ENCODE measurements at regions not wholly inside any gene's neighbourhood (a gene's known extent, or its start where the extent isn't known, plus 50 kb on each side); places are given as distances from the start of the nearest gene placed in this dataset.

DNA sequence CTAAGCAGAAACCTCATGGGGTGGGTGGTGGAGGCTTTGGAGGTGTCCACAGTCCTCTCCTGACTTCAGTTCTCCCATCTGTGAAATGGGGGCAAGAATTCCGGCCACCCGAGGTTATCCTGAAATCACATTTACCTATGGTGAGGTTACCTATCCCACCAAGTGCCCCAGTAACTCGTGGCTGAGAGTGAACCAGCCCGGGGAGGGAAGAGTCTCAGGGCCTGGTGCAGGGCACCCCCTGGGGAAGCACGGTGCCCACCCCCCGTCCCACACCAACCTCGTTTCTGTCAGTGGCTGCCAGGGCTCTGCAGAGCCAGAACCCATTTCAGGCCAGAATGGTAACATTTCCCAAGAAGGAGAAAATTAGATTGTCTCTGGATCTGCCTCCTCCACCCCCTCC, 83.7 kb upstream of the VSTM2B start:
- no peak overlapping the region for H2AK5ac ChIP-seq (ENCODE audit: low read depth, low read length)
- no peaks in the 10 kb centered on the region for H4K20me1 ChIP-seq (replicated peaks in 1 of 2; ENCODE audit: control insufficient read depth in 1 of 2, insufficient read depth in 2 of 2, low read length in 2 of 2)
- no peaks in the 10 kb centered on the region for H3K27me3 ChIP-seq (replicated peaks in 1 of 4; ENCODE audit: control insufficient read depth in 3 of 4, extremely low read depth in 1 of 4, insufficient read depth in 3 of 4, low read length in 3 of 4)
- no peak overlapping the region for H2BK20ac ChIP-seq (ENCODE audit: low read length)
- H3K9ac ChIP-seq (replicated peaks in 1 of 4; ENCODE audit: extremely low read depth in 1 of 4, low read depth in 3 of 4, low read length in 3 of 4) = no peak overlapping the region
- POLR2A ChIA-PET (ENCODE audit: partially characterized antibody) = no interaction called here
- H3K18ac ChIP-seq (ENCODE audit: extremely low read depth, low read length) = no peak overlapping the region
- peaks cover 5 to 17% of the 10 kb centered on the region in 2 experiments; a peak in 2 of 4 replicates for H3K9me3 ChIP-seq (ENCODE audit: insufficient read depth in 2 of 2, low read depth in 1 of 2, low read length in 1 of 2)
- H3K79me1 ChIP-seq (ENCODE audit: low read depth, low read length) = no peaks in the 10 kb centered on the region
- no peak overlapping the region for H4K91ac ChIP-seq (replicated peaks; ENCODE audit: insufficient read length, low read length)
- no peak overlapping the region for H3K56ac ChIP-seq (replicated peaks; ENCODE audit: insufficient read length, low read depth, low read length)
- H3K4me3 ChIP-seq (ENCODE audit: extremely low read depth in 1 of 4, insufficient read depth in 2 of 4, low read depth in 3 of 4, low read length in 4 of 4) = no peak overlapping the region
- H4K5ac ChIP-seq (ENCODE audit: insufficient read length, low read depth, low read length) = no peak overlapping the region
- no peak overlapping the region for H2BK12ac ChIP-seq (ENCODE audit: low read depth, low read length)
- H3K23me2 ChIP-seq (ENCODE audit: low read depth, low read length) = no peaks in the 10 kb centered on the region; the same call in 1 of the 2 replicates
- no peak overlapping the region for H2AFZ ChIP-seq (ENCODE audit: low read length)
- H3K36me3 ChIP-seq (ENCODE audit: control insufficient read depth in 2 of 4, insufficient read depth in 4 of 4, low read length in 3 of 4) = no peaks in the 10 kb centered on the region; a peak in 1 of 8 replicates
- no peaks in the 10 kb centered on the region for H3K4me1 ChIP-seq (replicated peaks in 1 of 4; ENCODE audit: control insufficient read depth in 3 of 4, insufficient read depth in 4 of 4, low read length in 3 of 4)
- no peak overlapping the region for H2BK5ac ChIP-seq (ENCODE audit: low read depth, low read length)
- no peak overlapping the region for H2BK15ac ChIP-seq (ENCODE audit: low read length)
- H4K8ac ChIP-seq (ENCODE audit: extremely low read depth, insufficient read depth, low read length) = no peak overlapping the region
- 92% methylated on average over 7 of the region's 7 CpGs; no CpG with 5 or more reads in 1 of the 2 experiments for WGBS, 2 experiments (ENCODE audit: extremely low coverage in 1 of 2, insufficient coverage in 1 of 2, insufficient read length in 1 of 2, insufficient replicate concordance in 2 of 2, low coverage in 1 of 2, low lambda C conversion rate in 2 of 2, missing lambda C conversion rate in 1 of 2)
- CTCF ChIA-PET (ENCODE audit: partially characterized antibody) = interaction anchor here (0.6 to 1.1 kb wide), 3 partner anchors 11 to 1601 kb away, joined by 3 to 5 read pairs (median 4); no protein-coding TSS in a partner anchor
- no peak overlapping the region for H3K4ac ChIP-seq (replicated peaks; ENCODE audit: insufficient read length, low read depth, low read length)
- H3K79me2 ChIP-seq (ENCODE audit: control insufficient read depth in 1 of 2, insufficient read depth in 2 of 2, low read length in 2 of 2) = no peaks in the 10 kb centered on the region
- no peak for FAIRE-seq
- no peak overlapping the region for H3K14ac ChIP-seq (ENCODE audit: insufficient read length)
- no peak overlapping the region for H3K23ac ChIP-seq (ENCODE audit: insufficient read length)
- DNase-seq (ENCODE audit: low read depth in 1 of 2, low spot score in 2 of 2) = no peak
- H2BK120ac ChIP-seq (replicated peaks; ENCODE audit: low read depth, low read length) = no peak overlapping the region
- no peak overlapping the region for H3K27ac ChIP-seq (ENCODE audit: low read depth, low read length)
- H3K4me2 ChIP-seq (ENCODE audit: insufficient read depth in 1 of 2, low read depth in 2 of 2, low read length in 2 of 2) = no peak overlapping the region
- TF ChIP-seq, protein P1, sequence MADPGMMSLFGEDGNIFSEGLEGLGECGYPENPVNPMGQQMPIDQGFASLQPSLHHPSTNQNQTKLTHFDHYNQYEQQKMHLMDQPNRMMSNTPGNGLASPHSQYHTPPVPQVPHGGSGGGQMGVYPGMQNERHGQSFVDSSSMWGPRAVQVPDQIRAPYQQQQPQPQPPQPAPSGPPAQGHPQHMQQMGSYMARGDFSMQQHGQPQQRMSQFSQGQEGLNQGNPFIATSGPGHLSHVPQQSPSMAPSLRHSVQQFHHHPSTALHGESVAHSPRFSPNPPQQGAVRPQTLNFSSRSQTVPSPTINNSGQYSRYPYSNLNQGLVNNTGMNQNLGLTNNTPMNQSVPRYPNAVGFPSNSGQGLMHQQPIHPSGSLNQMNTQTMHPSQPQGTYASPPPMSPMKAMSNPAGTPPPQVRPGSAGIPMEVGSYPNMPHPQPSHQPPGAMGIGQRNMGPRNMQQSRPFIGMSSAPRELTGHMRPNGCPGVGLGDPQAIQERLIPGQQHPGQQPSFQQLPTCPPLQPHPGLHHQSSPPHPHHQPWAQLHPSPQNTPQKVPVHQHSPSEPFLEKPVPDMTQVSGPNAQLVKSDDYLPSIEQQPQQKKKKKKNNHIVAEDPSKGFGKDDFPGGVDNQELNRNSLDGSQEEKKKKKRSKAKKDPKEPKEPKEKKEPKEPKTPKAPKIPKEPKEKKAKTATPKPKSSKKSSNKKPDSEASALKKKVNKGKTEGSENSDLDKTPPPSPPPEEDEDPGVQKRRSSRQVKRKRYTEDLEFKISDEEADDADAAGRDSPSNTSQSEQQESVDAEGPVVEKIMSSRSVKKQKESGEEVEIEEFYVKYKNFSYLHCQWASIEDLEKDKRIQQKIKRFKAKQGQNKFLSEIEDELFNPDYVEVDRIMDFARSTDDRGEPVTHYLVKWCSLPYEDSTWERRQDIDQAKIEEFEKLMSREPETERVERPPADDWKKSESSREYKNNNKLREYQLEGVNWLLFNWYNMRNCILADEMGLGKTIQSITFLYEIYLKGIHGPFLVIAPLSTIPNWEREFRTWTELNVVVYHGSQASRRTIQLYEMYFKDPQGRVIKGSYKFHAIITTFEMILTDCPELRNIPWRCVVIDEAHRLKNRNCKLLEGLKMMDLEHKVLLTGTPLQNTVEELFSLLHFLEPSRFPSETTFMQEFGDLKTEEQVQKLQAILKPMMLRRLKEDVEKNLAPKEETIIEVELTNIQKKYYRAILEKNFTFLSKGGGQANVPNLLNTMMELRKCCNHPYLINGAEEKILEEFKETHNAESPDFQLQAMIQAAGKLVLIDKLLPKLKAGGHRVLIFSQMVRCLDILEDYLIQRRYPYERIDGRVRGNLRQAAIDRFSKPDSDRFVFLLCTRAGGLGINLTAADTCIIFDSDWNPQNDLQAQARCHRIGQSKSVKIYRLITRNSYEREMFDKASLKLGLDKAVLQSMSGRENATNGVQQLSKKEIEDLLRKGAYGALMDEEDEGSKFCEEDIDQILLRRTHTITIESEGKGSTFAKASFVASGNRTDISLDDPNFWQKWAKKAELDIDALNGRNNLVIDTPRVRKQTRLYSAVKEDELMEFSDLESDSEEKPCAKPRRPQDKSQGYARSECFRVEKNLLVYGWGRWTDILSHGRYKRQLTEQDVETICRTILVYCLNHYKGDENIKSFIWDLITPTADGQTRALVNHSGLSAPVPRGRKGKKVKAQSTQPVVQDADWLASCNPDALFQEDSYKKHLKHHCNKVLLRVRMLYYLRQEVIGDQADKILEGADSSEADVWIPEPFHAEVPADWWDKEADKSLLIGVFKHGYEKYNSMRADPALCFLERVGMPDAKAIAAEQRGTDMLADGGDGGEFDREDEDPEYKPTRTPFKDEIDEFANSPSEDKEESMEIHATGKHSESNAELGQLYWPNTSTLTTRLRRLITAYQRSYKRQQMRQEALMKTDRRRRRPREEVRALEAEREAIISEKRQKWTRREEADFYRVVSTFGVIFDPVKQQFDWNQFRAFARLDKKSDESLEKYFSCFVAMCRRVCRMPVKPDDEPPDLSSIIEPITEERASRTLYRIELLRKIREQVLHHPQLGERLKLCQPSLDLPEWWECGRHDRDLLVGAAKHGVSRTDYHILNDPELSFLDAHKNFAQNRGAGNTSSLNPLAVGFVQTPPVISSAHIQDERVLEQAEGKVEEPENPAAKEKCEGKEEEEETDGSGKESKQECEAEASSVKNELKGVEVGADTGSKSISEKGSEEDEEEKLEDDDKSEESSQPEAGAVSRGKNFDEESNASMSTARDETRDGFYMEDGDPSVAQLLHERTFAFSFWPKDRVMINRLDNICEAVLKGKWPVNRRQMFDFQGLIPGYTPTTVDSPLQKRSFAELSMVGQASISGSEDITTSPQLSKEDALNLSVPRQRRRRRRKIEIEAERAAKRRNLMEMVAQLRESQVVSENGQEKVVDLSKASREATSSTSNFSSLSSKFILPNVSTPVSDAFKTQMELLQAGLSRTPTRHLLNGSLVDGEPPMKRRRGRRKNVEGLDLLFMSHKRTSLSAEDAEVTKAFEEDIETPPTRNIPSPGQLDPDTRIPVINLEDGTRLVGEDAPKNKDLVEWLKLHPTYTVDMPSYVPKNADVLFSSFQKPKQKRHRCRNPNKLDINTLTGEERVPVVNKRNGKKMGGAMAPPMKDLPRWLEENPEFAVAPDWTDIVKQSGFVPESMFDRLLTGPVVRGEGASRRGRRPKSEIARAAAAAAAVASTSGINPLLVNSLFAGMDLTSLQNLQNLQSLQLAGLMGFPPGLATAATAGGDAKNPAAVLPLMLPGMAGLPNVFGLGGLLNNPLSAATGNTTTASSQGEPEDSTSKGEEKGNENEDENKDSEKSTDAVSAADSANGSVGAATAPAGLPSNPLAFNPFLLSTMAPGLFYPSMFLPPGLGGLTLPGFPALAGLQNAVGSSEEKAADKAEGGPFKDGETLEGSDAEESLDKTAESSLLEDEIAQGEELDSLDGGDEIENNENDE (IDR thresholded peaks at IDR 0.05; ENCODE audit: insufficient replicate concordance, low read length) = no peak
